ENCODE measurements at regions not wholly inside any gene's neighbourhood (a gene's known extent, or its start where the extent isn't known, plus 50 kb on each side); places are given as distances from the start of the nearest gene placed in this dataset.

DNA sequence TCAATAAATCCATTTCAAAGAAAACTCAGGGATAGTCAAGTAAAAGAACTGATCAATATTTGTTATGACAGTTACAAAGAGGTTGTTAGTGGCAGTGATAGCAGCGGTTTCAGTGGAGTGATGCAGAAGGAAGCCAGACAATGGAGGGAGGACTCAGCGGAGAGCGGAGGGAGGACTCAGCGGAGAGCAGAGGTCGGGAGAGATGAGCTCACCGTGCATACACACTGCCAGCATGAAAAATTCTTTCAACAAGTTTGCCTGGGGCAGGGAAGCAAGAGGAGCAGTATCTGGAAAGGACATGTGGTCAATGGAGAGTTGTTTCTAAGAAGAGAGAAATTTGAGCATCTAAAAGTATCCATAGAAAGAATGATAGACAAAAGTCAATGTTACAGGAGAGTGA, 60.9 kb upstream of the BCL11A start:
- TF ChIP-seq EZH2phosphoT487 (IDR thresholded peaks at IDR 0.05; ENCODE audit: unreplicated experiment) (no peak), EZH2 (IDR thresholded peaks at IDR 0.05; ENCODE audit: low read depth, unreplicated experiment) (no peak), POLR2AphosphoS5 (IDR thresholded peaks at IDR 0.05; ENCODE audit: low read depth) (no peak), ZNF331 (CRISPR knock-in tag; IDR thresholded peaks at IDR 0.05; ENCODE audit: low read depth) (no peak), CREB1 (CRISPR knock-in tag; IDR thresholded peaks at IDR 0.05; ENCODE audit: low read depth) (no peak), NANOG (IDR thresholded peaks at IDR 0.05; ENCODE audit: borderline replicate concordance) (no peak), JUNB (IDR thresholded peaks at IDR 0.05; ENCODE audit: unreplicated experiment) (no peak), ZNF114 (CRISPR knock-in tag; IDR thresholded peaks at IDR 0.05) (no peak)
- TF ChIP-seq, protein P1, sequence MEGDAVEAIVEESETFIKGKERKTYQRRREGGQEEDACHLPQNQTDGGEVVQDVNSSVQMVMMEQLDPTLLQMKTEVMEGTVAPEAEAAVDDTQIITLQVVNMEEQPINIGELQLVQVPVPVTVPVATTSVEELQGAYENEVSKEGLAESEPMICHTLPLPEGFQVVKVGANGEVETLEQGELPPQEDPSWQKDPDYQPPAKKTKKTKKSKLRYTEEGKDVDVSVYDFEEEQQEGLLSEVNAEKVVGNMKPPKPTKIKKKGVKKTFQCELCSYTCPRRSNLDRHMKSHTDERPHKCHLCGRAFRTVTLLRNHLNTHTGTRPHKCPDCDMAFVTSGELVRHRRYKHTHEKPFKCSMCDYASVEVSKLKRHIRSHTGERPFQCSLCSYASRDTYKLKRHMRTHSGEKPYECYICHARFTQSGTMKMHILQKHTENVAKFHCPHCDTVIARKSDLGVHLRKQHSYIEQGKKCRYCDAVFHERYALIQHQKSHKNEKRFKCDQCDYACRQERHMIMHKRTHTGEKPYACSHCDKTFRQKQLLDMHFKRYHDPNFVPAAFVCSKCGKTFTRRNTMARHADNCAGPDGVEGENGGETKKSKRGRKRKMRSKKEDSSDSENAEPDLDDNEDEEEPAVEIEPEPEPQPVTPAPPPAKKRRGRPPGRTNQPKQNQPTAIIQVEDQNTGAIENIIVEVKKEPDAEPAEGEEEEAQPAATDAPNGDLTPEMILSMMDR (conservative IDR thresholded peaks at IDR 0.05; ENCODE audit: low read depth in 2 of 2), result no peak
- TF ChIP-seq, protein P2, sequence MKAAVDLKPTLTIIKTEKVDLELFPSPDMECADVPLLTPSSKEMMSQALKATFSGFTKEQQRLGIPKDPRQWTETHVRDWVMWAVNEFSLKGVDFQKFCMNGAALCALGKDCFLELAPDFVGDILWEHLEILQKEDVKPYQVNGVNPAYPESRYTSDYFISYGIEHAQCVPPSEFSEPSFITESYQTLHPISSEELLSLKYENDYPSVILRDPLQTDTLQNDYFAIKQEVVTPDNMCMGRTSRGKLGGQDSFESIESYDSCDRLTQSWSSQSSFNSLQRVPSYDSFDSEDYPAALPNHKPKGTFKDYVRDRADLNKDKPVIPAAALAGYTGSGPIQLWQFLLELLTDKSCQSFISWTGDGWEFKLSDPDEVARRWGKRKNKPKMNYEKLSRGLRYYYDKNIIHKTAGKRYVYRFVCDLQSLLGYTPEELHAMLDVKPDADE (IDR thresholded peaks at IDR 0.05), result no peak
- TF ChIP-seq, protein P3, sequence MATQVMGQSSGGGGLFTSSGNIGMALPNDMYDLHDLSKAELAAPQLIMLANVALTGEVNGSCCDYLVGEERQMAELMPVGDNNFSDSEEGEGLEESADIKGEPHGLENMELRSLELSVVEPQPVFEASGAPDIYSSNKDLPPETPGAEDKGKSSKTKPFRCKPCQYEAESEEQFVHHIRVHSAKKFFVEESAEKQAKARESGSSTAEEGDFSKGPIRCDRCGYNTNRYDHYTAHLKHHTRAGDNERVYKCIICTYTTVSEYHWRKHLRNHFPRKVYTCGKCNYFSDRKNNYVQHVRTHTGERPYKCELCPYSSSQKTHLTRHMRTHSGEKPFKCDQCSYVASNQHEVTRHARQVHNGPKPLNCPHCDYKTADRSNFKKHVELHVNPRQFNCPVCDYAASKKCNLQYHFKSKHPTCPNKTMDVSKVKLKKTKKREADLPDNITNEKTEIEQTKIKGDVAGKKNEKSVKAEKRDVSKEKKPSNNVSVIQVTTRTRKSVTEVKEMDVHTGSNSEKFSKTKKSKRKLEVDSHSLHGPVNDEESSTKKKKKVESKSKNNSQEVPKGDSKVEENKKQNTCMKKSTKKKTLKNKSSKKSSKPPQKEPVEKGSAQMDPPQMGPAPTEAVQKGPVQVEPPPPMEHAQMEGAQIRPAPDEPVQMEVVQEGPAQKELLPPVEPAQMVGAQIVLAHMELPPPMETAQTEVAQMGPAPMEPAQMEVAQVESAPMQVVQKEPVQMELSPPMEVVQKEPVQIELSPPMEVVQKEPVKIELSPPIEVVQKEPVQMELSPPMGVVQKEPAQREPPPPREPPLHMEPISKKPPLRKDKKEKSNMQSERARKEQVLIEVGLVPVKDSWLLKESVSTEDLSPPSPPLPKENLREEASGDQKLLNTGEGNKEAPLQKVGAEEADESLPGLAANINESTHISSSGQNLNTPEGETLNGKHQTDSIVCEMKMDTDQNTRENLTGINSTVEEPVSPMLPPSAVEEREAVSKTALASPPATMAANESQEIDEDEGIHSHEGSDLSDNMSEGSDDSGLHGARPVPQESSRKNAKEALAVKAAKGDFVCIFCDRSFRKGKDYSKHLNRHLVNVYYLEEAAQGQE (IDR thresholded peaks at IDR 0.05; ENCODE audit: unreplicated experiment), result no peak
- TF ChIP-seq, protein P4, sequence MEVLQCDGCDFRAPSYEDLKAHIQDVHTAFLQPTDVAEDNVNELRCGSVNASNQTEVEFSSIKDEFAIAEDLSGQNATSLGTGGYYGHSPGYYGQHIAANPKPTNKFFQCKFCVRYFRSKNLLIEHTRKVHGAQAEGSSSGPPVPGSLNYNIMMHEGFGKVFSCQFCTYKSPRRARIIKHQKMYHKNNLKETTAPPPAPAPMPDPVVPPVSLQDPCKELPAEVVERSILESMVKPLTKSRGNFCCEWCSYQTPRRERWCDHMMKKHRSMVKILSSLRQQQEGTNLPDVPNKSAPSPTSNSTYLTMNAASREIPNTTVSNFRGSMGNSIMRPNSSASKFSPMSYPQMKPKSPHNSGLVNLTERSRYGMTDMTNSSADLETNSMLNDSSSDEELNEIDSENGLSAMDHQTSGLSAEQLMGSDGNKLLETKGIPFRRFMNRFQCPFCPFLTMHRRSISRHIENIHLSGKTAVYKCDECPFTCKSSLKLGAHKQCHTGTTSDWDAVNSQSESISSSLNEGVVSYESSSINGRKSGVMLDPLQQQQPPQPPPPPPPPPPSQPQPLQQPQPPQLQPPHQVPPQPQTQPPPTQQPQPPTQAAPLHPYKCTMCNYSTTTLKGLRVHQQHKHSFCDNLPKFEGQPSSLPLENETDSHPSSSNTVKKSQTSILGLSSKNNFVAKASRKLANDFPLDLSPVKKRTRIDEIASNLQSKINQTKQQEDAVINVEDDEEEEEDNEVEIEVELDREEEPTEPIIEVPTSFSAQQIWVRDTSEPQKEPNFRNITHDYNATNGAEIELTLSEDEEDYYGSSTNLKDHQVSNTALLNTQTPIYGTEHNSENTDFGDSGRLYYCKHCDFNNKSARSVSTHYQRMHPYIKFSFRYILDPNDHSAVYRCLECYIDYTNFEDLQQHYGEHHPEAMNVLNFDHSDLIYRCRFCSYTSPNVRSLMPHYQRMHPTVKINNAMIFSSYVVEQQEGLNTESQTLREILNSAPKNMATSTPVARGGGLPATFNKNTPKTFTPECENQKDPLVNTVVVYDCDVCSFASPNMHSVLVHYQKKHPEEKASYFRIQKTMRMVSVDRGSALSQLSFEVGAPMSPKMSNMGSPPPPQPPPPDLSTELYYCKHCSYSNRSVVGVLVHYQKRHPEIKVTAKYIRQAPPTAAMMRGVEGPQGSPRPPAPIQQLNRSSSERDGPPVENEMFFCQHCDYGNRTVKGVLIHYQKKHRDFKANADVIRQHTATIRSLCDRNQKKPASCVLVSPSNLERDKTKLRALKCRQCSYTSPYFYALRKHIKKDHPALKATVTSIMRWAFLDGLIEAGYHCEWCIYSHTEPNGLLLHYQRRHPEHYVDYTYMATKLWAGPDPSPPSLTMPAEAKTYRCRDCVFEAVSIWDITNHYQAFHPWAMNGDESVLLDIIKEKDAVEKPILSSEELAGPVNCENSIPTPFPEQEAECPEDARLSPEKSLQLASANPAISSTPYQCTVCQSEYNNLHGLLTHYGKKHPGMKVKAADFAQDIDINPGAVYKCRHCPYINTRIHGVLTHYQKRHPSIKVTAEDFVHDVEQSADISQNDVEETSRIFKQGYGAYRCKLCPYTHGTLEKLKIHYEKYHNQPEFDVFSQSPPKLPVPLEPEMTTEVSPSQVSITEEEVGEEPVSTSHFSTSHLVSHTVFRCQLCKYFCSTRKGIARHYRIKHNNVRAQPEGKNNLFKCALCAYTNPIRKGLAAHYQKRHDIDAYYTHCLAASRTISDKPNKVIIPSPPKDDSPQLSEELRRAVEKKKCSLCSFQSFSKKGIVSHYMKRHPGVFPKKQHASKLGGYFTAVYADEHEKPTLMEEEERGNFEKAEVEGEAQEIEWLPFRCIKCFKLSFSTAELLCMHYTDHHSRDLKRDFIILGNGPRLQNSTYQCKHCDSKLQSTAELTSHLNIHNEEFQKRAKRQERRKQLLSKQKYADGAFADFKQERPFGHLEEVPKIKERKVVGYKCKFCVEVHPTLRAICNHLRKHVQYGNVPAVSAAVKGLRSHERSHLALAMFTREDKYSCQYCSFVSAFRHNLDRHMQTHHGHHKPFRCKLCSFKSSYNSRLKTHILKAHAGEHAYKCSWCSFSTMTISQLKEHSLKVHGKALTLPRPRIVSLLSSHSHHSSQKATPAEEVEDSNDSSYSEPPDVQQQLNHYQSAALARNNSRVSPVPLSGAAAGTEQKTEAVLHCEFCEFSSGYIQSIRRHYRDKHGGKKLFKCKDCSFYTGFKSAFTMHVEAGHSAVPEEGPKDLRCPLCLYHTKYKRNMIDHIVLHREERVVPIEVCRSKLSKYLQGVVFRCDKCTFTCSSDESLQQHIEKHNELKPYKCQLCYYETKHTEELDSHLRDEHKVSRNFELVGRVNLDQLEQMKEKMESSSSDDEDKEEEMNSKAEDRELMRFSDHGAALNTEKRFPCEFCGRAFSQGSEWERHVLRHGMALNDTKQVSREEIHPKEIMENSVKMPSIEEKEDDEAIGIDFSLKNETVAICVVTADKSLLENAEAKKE (CRISPR knock-in tag; IDR thresholded peaks at IDR 0.05), result no peak
